ENCODE measurements at regions not wholly inside any gene's neighbourhood (a gene's known extent, or its start where the extent isn't known, plus 50 kb on each side); places are given as distances from the start of the nearest gene placed in this dataset.

DNA sequence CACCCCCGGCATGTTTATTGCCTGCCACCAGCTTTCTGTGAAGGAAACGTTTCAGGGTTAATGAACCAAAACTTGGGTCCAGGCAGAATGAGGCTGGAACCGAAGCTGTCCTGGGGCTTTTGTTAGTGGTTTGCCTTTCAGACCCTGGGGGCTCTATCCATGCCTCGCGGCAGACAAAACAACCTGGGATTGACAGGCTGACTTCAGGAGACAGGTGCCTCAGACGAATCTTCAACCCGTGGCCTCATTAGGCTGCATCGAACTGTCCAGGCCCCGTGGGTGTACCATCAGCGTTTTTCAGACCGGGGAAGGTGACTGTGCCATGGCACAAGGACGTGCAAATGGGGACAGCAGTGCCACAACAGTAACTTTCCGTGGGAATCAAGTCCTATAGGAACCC lies 259.3 kb upstream of the SHH start:
- H3K27me3 ChIP-seq (replicated peaks in 1 of 4; ENCODE audit: control extremely low read depth in 1 of 4, control insufficient read depth in 3 of 4, insufficient read depth in 4 of 4, low read length in 3 of 4) = no peaks in the 10 kb centered on the region
- intact Hi-C loops (cut with micrococcal nuclease) = no loop called here

DNA sequence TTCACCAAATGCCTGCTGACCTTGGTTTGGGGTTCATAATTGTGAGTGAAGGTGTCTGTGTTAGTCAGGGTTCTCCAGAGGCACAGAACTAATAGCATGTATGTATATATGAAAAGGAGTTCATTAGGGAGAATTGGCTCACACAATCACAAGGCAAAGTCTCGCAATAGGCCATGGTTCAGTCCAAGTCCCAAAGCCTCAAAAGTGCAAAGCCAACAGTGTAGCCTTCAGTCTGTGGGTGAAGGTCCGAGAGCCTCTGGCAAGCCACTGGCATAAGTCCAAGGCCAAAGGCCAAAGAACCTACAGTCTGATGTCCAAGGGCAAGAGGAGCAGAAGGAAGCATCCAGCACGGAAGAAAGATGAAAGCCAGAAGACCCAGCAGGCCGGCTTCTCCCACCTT lies 257.6 kb upstream of the SHH start:
- no peaks in the 10 kb centered on the region for H3K36me3 ChIP-seq (replicated peaks in 1 of 2; ENCODE audit: control extremely low read depth in 1 of 2, control insufficient read depth in 1 of 2, extremely low read depth in 1 of 2, insufficient read depth in 2 of 2, low read length in 1 of 2)
- no peaks in the 10 kb centered on the region for H3K9me3 Mint-ChIP-seq (ENCODE audit: insufficient read depth)
- no peak overlapping the region for H3K27ac Mint-ChIP-seq
- 98% methylated on average over 4 of the region's 4 CpGs for WGBS (ENCODE audit: insufficient coverage)
- H4K20me1 ChIP-seq (ENCODE audit: control insufficient read depth, insufficient read depth, low read length, poor library complexity, severe bottlenecking) = no peaks in the 10 kb centered on the region
- H3K79me2 ChIP-seq (ENCODE audit: control insufficient read depth, insufficient read depth, low read length) = no peaks in the 10 kb centered on the region
- DNase-seq (no peak), ATAC-seq (ENCODE audit: low read depth) (no peak)
- POLR2A ChIA-PET = no interaction called here
- H3K4me3 ChIP-seq (ENCODE audit: control extremely low read depth in 1 of 5, extremely low read depth in 1 of 5, insufficient read depth in 1 of 5, low read depth in 2 of 5, low read length in 4 of 5) = no peak overlapping the region
- intact Hi-C loops (cut with micrococcal nuclease) = no loop called here
- peaks cover 13% of the 10 kb centered on the region for H3K27me3 Mint-ChIP-seq
- CTCF ChIA-PET = no interaction called here
- H3K4me2 ChIP-seq (replicated peaks; ENCODE audit: low read depth, low read length, poor library complexity, severe bottlenecking) = no peak overlapping the region
- peaks cover 0 to 14% (median 0%) of the 10 kb centered on the region in 3 donors for H3K9me3 ChIP-seq (ENCODE audit: control extremely low read depth in 1 of 3, control insufficient read depth in 2 of 3, insufficient read depth in 1 of 3, low read length in 2 of 3)
- no peaks in the 10 kb centered on the region for H3K27me3 ChIP-seq (replicated peaks in 1 of 4; ENCODE audit: control extremely low read depth in 1 of 4, control insufficient read depth in 3 of 4, insufficient read depth in 4 of 4, low read length in 3 of 4)
- no peak overlapping the region for H3K27ac ChIP-seq (ENCODE audit: low read length in 2 of 2)
- H3K4me1 Mint-ChIP-seq = no peaks in the 10 kb centered on the region
- no peak overlapping the region for H3K9ac ChIP-seq (ENCODE audit: low read length)
- TF ChIP-seq, protein P1, sequence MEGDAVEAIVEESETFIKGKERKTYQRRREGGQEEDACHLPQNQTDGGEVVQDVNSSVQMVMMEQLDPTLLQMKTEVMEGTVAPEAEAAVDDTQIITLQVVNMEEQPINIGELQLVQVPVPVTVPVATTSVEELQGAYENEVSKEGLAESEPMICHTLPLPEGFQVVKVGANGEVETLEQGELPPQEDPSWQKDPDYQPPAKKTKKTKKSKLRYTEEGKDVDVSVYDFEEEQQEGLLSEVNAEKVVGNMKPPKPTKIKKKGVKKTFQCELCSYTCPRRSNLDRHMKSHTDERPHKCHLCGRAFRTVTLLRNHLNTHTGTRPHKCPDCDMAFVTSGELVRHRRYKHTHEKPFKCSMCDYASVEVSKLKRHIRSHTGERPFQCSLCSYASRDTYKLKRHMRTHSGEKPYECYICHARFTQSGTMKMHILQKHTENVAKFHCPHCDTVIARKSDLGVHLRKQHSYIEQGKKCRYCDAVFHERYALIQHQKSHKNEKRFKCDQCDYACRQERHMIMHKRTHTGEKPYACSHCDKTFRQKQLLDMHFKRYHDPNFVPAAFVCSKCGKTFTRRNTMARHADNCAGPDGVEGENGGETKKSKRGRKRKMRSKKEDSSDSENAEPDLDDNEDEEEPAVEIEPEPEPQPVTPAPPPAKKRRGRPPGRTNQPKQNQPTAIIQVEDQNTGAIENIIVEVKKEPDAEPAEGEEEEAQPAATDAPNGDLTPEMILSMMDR (IDR thresholded peaks at IDR 0.05) = no peak
- no peak for TF ChIP-seq EZH2 (IDR thresholded peaks at IDR 0.05; ENCODE audit: borderline replicate concordance, insufficient read depth, low read depth, low read length, poor library complexity, severe bottlenecking)
- H3K4me1 ChIP-seq (ENCODE audit: control insufficient read depth in 2 of 2, insufficient read depth in 2 of 2, low read length in 2 of 2) = no peaks in the 10 kb centered on the region
- H3K4me3 Mint-ChIP-seq = no peak overlapping the region
- no peak overlapping the region for H2AFZ ChIP-seq (ENCODE audit: insufficient read depth, low read depth, low read length, poor library complexity, severe bottlenecking)

More for the DNA sequence above, 259.3 kb upstream of the SHH start:
- H3K4me3 ChIP-seq (ENCODE audit: control extremely low read depth in 1 of 5, extremely low read depth in 1 of 5, insufficient read depth in 1 of 5, low read depth in 2 of 5, low read length in 4 of 5) = no peak overlapping the region
- ATAC-seq (ENCODE audit: low read depth) = no peak
- H2AFZ ChIP-seq (ENCODE audit: insufficient read depth, low read depth, low read length, poor library complexity, severe bottlenecking) = no peak overlapping the region
- no peak overlapping the region for H3K27ac ChIP-seq (ENCODE audit: low read length in 2 of 2)
- Mint-ChIP-seq H3K27ac (no peak overlapping the region), H3K4me1 (no peaks in the 10 kb centered on the region), H3K9me3 (ENCODE audit: insufficient read depth) (no peaks in the 10 kb centered on the region), H3K4me3 (no peak overlapping the region), H3K27me3 (peaks cover 6% of the 10 kb centered on the region)
- H3K4me1 ChIP-seq (ENCODE audit: control insufficient read depth in 2 of 2, insufficient read depth in 2 of 2, low read length in 2 of 2) = no peaks in the 10 kb centered on the region
- peaks cover 0 to 15% (median 0%) of the 10 kb centered on the region in 3 donors for H3K9me3 ChIP-seq (ENCODE audit: control extremely low read depth in 1 of 3, control insufficient read depth in 2 of 3, insufficient read depth in 1 of 3, low read length in 2 of 3)
- H3K79me2 ChIP-seq (ENCODE audit: control insufficient read depth, insufficient read depth, low read length) = no peaks in the 10 kb centered on the region
- no peak overlapping the region for H3K9ac ChIP-seq (ENCODE audit: low read length)
- H3K4me2 ChIP-seq (replicated peaks; ENCODE audit: low read depth, low read length, poor library complexity, severe bottlenecking) = no peak overlapping the region
- CTCF ChIA-PET = no interaction called here
- no peaks in the 10 kb centered on the region for H4K20me1 ChIP-seq (ENCODE audit: control insufficient read depth, insufficient read depth, low read length, poor library complexity, severe bottlenecking)
- POLR2A ChIA-PET = no interaction called here
- no peak for TF ChIP-seq EZH2 (IDR thresholded peaks at IDR 0.05; ENCODE audit: borderline replicate concordance, insufficient read depth, low read depth, low read length, poor library complexity, severe bottlenecking)
- TF ChIP-seq, protein P1 (IDR thresholded peaks at IDR 0.05) = no peak
- H3K36me3 ChIP-seq (replicated peaks in 1 of 2; ENCODE audit: control extremely low read depth in 1 of 2, control insufficient read depth in 1 of 2, extremely low read depth in 1 of 2, insufficient read depth in 2 of 2, low read length in 1 of 2) = no peaks in the 10 kb centered on the region
- no peak for DNase-seq
- 84% methylated on average over 13 of the region's 13 CpGs for WGBS (ENCODE audit: insufficient coverage)

Data from B cell (primary cell).